ENCODE measurements at regions not wholly inside any gene's neighbourhood (a gene's known extent, or its start where the extent isn't known, plus 50 kb on each side); places are given as distances from the start of the nearest gene placed in this dataset.
"Not testable (repeated sequence)": the region's sequence is repeated elsewhere in the genome, so short reads cannot be mapped to it uniquely, and the experiment has no call there.

GRCh38 chr3:61445924-61446323 lies 115.4 kb upstream of the PTPRG start:
- DNase-seq, result no peak

- no peak for DNase-seq
Measured at GRCh38 chr3:61446341-61446740, 115.0 kb upstream of the PTPRG start.

- no peak for DNase-seq
Measured at GRCh38 chr3:61448378-61448777, 113.0 kb upstream of the PTPRG start.

GRCh38 chr3:61449327-61450040 lies 111.9 kb upstream of the PTPRG start:
- DNase-seq, result no peak

GRCh38 chr3:61450866-61451265 lies 110.5 kb upstream of the PTPRG start:
- DNase-seq, result no peak

- DNase-seq, result no peak
Measured at GRCh38 chr3:61451841-61452240, 109.5 kb upstream of the PTPRG start.

GRCh38 chr3:61452535-61453090 lies 108.8 kb upstream of the PTPRG start:
- DNase-seq, result no peak

GRCh38 chr3:61454006-61454585 lies 107.3 kb upstream of the PTPRG start:
- DNase-seq, result no peak

- no peak for DNase-seq
Measured at GRCh38 chr3:61454801-61455200, 106.6 kb upstream of the PTPRG start.

- no peak for DNase-seq
Measured at GRCh38 chr3:61460636-61461035, 100.7 kb upstream of the PTPRG start.

GRCh38 chr3:61463191-61463590 lies 98.2 kb upstream of the PTPRG start:
- no peak for DNase-seq

- DNase-seq, result no peak
Measured at GRCh38 chr3:61464518-61465140, 96.7 kb upstream of the PTPRG start.

GRCh38 chr3:61466357-61466756 lies 95.0 kb upstream of the PTPRG start:
- DNase-seq, result no peak

- no peak for DNase-seq
Measured at GRCh38 chr3:61483997-61484396, 77.4 kb upstream of the PTPRG start.

GRCh38 chr3:61493339-61493738 lies 68.0 kb upstream of the PTPRG start:
- no peak for DNase-seq

- DNase-seq, result not testable (repeated sequence)
Measured at GRCh38 chr3:61494309-61494708, 67.1 kb upstream of the PTPRG start.

GRCh38 chr3:61497463-61497862 lies 63.9 kb upstream of the PTPRG start:
- no peak for DNase-seq

- DNase-seq, result no peak
Measured at GRCh38 chr3:61505197-61505596, 56.2 kb upstream of the PTPRG start.

GRCh38 chr3:61507946-61508345 lies 53.4 kb upstream of the PTPRG start:
- no peak for DNase-seq
